Activated naive CD4-positive, alpha-beta T cell treated with anti-CD3 and anti-CD28 coated beads, Interleukin-2, amount 10 ng/mL, durations not matched to agents 7 days and 5 days (primary cell): ENCODE measurements at regions not wholly inside any gene's neighbourhood (a gene's known extent, or its start where the extent isn't known, plus 50 kb on each side); places are given as distances from the start of the nearest gene placed in this dataset.
"Not testable (repeated sequence)": the region's sequence is repeated elsewhere in the genome, so short reads cannot be mapped to it uniquely, and the experiment has no call there.

Source experiments
- CTCF ChIA-PET: fragments of 350-600 bp; sonication (Branson Sonifier 250); formaldehyde crosslinking; loops from one replicate; lab custom pipeline; 2021; ENCODE audit warnings: antibody characterized with exemption; lab: Charles Lee
- DNase-seq: peaks from one replicate; pipeline ENCODE4 v3.0.0-alpha.2; 2020
- H3K27ac Mint-ChIP-seq: one replicate; pipeline ENCODE4 v1.8.0; 2021; ENCODE audit warnings: mild to moderate bottlenecking, moderate library complexity, mixed read lengths
- H3K27me3 Mint-ChIP-seq: one replicate; pipeline ENCODE4 v1.8.0; 2021; ENCODE audit warnings: mild to moderate bottlenecking, mixed read lengths
- H3K36me3 Mint-ChIP-seq: one replicate; pipeline ENCODE4 v1.8.0; 2021; ENCODE audit warnings: mixed read lengths
- H3K4me1 Mint-ChIP-seq: one replicate; pipeline ENCODE4 v1.8.0; 2021; ENCODE audit warnings: mixed read lengths
- H3K4me3 Mint-ChIP-seq: one replicate; pipeline ENCODE4 v1.8.0; 2021; ENCODE audit warnings: mild to moderate bottlenecking, moderate library complexity, mixed read lengths
- H3K9me3 Mint-ChIP-seq: one replicate; pipeline ENCODE4 v1.8.0; 2021; ENCODE audit warnings: mixed read lengths

DNA sequence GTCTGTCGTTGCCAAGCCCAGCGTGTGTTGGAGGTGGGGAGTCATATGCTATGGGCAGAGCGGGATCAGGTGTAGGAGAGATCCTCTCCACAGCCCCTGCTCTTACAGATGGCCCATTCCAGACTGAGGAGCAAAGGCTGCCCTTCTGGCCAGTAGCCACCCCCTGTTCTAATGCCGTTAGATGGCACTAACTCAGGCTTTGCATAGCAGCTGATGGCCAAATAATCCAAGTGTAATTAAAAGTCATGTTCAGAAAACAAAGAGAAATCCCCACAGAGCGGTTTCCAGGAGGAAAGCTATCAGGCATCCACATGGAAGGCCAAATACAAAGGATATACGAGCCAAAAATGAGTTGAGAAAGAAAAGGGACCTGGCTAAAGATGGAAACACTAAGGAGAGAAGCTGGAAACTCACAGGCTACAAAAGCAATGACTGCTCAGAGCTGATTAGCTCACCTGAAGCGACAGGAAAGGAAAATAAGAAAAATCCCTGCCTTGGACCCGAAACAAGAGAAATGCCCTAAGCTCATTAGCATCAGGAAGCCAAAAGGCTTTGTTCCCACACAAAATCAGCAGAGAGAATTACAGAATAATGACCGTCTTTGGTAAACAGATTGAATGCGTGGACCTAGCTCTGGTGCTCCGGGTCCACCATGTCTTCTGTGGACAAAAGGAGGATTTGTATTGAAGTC lies 1002.4 kb upstream of the KLHL29 start:
- H3K27ac Mint-ChIP-seq: no peak overlapping the region
- H3K4me1 Mint-ChIP-seq: no peaks in the 10 kb centered on the region
- DNase-seq: no peak
- no peaks in the 10 kb centered on the region for H3K36me3 Mint-ChIP-seq
- peaks cover 3% of the 10 kb centered on the region for H3K9me3 Mint-ChIP-seq
- H3K27me3 Mint-ChIP-seq: no peaks in the 10 kb centered on the region
- CTCF ChIA-PET: no interaction called here
- H3K4me3 Mint-ChIP-seq: no peak overlapping the region

GRCh38 chr2:22397847-22398246 lies 987.1 kb upstream of the KLHL29 start:
- H3K4me1 Mint-ChIP-seq: no peaks in the 10 kb centered on the region
- no peaks in the 10 kb centered on the region for H3K9me3 Mint-ChIP-seq
- H3K4me3 Mint-ChIP-seq: no peak overlapping the region
- H3K27me3 Mint-ChIP-seq: no peaks in the 10 kb centered on the region
- CTCF ChIA-PET: no interaction called here
- H3K27ac Mint-ChIP-seq: no peak overlapping the region
- no peak for DNase-seq
- H3K36me3 Mint-ChIP-seq: no peaks in the 10 kb centered on the region

GRCh38 chr2:22403748-22404147 lies 981.2 kb upstream of the KLHL29 start:
- Mint-ChIP-seq H3K4me3 (no peak overlapping the region), H3K4me1 (no peaks in the 10 kb centered on the region), H3K9me3 (no peaks in the 10 kb centered on the region), H3K27me3 (no peaks in the 10 kb centered on the region), H3K27ac (no peak overlapping the region), H3K36me3 (no peaks in the 10 kb centered on the region)
- DNase-seq: no peak
- CTCF ChIA-PET: no interaction called here

GRCh38 chr2:22406625-22407024 lies 978.4 kb upstream of the KLHL29 start:
- no peaks in the 10 kb centered on the region for H3K36me3 Mint-ChIP-seq
- no peaks in the 10 kb centered on the region for H3K27me3 Mint-ChIP-seq
- CTCF ChIA-PET: no interaction called here
- no peaks in the 10 kb centered on the region for H3K4me1 Mint-ChIP-seq
- no peak for DNase-seq
- no peak overlapping the region for H3K27ac Mint-ChIP-seq
- H3K4me3 Mint-ChIP-seq: no peak overlapping the region
- no peaks in the 10 kb centered on the region for H3K9me3 Mint-ChIP-seq

GRCh38 chr2:22420076-22420475 lies 964.9 kb upstream of the KLHL29 start:
- DNase-seq: no peak
- Mint-ChIP-seq H3K27me3 (no peaks in the 10 kb centered on the region), H3K9me3 (peaks cover 6% of the 10 kb centered on the region), H3K36me3 (no peaks in the 10 kb centered on the region), H3K4me1 (no peaks in the 10 kb centered on the region), H3K27ac (no peak overlapping the region), H3K4me3 (no peak overlapping the region)
- CTCF ChIA-PET: no interaction called here

GRCh38 chr2:22442051-22442450 lies 942.9 kb upstream of the KLHL29 start:
- Mint-ChIP-seq H3K9me3 (no peaks in the 10 kb centered on the region), H3K36me3 (no peaks in the 10 kb centered on the region), H3K4me3 (no peak overlapping the region), H3K4me1 (no peaks in the 10 kb centered on the region), H3K27ac (no peak overlapping the region), H3K27me3 (no peaks in the 10 kb centered on the region)
- no peak for DNase-seq
- CTCF ChIA-PET: no interaction called here

DNA sequence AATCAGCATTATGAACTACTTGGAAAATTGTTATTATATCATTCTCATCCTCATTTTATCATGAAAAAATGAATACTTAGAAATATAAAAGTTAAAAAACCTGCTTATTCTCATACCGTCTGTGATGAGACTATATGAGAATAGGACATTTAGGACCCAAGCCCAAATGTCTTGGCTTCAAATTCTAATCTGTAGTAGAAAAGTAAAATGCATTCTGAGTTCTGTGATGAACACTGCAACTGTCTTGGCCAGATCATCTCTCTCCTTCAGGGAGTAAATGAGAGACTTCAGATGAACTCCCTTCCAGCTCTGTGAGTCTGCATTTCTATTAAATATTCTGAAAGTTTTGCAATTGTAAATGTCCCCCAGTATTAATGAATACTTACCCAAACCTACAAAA lies 940.7 kb upstream of the KLHL29 start:
- H3K27me3 Mint-ChIP-seq: no peaks in the 10 kb centered on the region
- H3K27ac Mint-ChIP-seq: no peak overlapping the region
- H3K4me3 Mint-ChIP-seq: no peak overlapping the region
- no peak for DNase-seq
- no peaks in the 10 kb centered on the region for H3K36me3 Mint-ChIP-seq
- H3K4me1 Mint-ChIP-seq: no peaks in the 10 kb centered on the region
- CTCF ChIA-PET: no interaction called here
- H3K9me3 Mint-ChIP-seq: no peaks in the 10 kb centered on the region

DNA sequence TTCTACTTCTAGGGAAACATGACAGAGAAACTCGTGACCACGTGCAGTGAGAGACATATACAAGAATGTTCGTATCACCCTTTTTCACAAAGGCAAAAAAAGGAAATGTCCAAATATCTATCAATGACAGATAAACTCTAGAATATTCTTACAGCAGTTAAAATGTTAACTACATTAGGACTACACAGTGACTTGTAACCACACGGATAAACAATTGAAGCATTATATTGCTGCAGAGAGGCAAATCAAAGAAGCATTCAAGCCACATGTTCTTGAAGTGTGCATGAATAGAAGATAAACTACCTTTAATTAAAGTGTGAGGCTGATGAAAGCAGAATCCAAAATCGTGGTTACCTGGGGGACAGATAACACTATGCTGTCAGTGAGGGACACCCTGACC lies 935.3 kb upstream of the KLHL29 start:
- peaks cover 3% of the 10 kb centered on the region for H3K9me3 Mint-ChIP-seq
- H3K27ac Mint-ChIP-seq: no peak overlapping the region
- no peak overlapping the region for H3K4me3 Mint-ChIP-seq
- no peaks in the 10 kb centered on the region for H3K36me3 Mint-ChIP-seq
- no peak for DNase-seq
- H3K4me1 Mint-ChIP-seq: no peaks in the 10 kb centered on the region
- H3K27me3 Mint-ChIP-seq: no peaks in the 10 kb centered on the region
- CTCF ChIA-PET: no interaction called here

DNA sequence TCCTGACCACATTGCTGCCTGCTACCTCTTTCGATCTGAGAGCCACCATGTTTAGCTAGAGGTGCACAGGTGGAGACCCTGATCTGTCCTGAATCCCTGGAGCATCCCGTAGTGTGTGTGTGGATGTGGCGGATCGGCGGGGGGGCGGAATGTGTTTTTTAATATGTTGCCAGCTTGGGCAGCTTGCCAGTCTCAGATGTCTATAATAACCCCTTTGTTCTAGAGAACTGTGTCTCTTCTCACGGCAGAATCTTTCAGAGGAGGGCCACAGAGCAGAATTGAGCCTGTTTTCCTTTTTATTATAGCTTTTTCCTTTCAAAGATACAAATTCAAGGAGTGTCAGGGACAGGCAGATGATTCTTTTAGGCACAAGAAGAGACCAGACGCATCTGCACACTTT lies 934.1 kb upstream of the KLHL29 start:
- Mint-ChIP-seq H3K36me3 (no peaks in the 10 kb centered on the region), H3K4me3 (no peak overlapping the region), H3K27ac (no peak overlapping the region), H3K4me1 (no peaks in the 10 kb centered on the region), H3K9me3 (peaks cover 3% of the 10 kb centered on the region), H3K27me3 (no peaks in the 10 kb centered on the region)
- no peak for DNase-seq
- CTCF ChIA-PET: no interaction called here

DNA sequence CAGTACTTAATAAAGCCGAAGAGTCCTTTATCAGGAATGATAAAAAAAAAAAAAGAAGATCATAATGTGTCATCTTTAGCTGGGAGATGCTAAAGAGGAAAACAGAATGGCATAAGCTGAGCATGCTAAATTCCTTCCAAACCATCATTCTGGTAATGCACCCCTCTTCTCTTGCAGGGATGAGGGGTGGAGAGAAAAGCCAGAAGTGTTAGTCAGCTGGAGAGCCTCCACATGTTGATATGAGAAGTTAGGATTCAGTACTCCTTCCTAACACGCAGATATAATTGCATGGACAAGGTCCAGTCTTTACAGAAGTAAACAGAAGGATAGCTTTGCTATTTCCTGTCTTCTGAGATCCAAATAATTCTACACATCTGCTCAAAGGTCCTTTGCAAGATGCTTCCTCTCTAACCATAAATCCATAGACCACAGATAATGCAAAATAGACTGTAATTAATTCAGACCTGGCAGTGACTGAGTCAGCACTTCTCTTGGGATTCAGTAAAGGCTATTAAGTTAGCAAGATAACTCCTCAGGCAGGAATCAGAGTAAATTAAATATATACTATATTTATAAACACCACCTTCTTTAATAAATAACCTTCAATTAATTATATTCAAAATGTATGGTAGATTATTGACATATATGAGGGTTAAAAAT lies 930.0 kb upstream of the KLHL29 start:
- CTCF ChIA-PET: no interaction called here
- DNase-seq: no peak
- H3K27ac Mint-ChIP-seq: no peak overlapping the region

DNA sequence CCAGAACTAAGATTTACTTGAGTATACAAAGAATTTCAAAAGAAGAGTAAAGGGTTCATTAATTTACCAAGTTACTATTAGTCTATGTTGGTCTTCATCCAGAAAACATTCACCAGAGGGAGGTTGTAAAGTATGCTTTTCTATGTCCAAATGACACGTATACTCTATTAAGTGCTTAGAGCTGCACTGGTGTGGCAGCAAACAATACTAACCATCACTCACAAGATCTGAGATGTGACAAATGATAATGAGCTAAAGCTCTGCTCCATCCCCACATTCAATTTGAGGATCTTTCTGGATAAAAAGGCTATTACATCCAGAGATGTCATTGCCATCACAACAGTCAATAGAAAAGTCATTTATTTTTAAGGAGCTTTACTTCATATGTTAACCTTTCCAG lies 926.5 kb upstream of the KLHL29 start:
- CTCF ChIA-PET: no interaction called here
- Mint-ChIP-seq H3K36me3 (no peaks in the 10 kb centered on the region), H3K4me3 (no peak overlapping the region), H3K4me1 (no peaks in the 10 kb centered on the region), H3K27me3 (no peaks in the 10 kb centered on the region), H3K27ac (no peak overlapping the region), H3K9me3 (no peaks in the 10 kb centered on the region)
- DNase-seq: no peak

More for the DNA sequence above, 930.0 kb upstream of the KLHL29 start:
- H3K36me3 Mint-ChIP-seq: no peaks in the 10 kb centered on the region
- no peaks in the 10 kb centered on the region for H3K4me1 Mint-ChIP-seq
- H3K4me3 Mint-ChIP-seq: no peak overlapping the region
- no peaks in the 10 kb centered on the region for H3K9me3 Mint-ChIP-seq
- no peaks in the 10 kb centered on the region for H3K27me3 Mint-ChIP-seq

DNA sequence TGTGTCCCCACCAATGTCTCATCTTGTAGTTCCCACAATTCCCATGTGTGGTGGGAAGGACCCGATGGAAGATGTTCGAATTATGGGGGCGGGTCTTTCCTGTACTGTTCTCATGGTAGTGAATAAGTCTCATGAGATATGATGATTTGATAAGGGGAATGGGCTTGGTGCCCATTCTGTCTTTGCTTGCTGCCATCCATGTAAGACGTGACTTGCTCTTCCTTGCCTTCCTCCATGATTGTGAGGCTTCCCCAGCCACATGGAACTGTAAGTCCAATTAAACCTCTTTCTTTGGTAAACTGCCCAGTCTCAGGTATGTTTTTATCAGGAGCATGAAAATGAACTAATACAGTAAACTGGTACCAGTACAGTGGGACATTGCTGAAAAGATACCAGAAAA lies 909.9 kb upstream of the KLHL29 start:
- H3K4me1 Mint-ChIP-seq, H3K4me3 Mint-ChIP-seq, CTCF ChIA-PET, DNase-seq, H3K27ac Mint-ChIP-seq, H3K27me3 Mint-ChIP-seq, H3K36me3 Mint-ChIP-seq: not testable (repeated sequence)
- peaks cover 11% of the 10 kb centered on the region for H3K9me3 Mint-ChIP-seq

DNA sequence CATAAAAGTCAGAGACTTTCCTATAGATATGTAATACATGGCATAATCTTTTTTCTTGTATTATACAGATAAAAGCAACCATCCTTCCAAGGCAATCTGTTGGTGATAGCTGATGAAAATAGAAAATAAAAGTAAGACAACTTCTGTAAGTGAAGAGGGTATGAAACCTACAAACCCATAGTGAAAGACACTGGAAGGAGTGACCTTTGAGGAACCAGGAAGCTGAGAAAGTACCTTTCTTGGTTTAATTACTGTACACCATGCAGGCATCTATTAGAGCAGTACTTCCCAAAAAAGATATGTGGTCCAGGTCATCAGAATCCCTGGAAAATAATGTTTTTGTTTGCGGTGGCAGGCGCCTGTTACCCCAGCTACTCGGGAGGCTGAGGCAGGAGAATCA lies 906.6 kb upstream of the KLHL29 start:
- Mint-ChIP-seq H3K36me3 (no peaks in the 10 kb centered on the region), H3K4me1 (no peaks in the 10 kb centered on the region), H3K4me3 (no peak overlapping the region), H3K9me3 (peaks cover 11% of the 10 kb centered on the region), H3K27ac (no peak overlapping the region), H3K27me3 (no peaks in the 10 kb centered on the region)
- CTCF ChIA-PET: no interaction called here
- no peak for DNase-seq

DNA sequence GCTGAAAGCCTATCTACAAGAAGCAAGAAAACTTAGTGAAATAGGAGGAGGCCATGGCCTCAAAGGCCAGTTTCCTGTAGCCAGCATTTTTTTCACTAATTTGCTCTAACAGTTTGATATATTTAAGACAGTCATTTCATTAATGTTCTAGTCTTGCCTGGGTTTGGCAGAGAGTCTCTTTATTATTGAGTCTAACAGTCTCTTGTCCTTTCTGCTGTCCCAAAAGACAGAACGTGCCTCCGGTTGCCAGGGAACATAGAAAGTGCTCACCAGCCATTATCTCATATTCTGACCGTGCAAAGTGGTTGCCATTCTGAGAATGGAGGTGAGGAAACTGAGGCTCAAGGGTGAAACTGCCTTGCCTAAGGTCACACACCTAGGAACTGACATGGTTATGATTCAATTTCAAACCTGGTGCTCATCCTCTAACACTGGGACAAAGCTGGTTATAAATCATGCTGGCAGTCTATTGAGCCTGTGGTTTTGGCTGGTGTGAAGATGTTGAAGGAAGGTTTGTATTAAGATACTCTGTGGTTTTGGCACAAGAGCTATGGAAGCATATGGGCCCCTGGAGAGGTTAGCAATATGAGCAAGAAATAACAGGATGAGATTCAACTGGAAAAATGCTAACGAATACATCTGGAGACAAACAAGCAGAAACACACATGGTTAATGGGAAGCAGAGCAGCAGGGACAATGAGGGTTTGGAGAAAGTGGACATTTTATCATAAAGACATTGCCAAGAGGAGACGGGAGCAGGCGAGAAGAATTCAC lies 903.3 kb upstream of the KLHL29 start:
- Mint-ChIP-seq H3K4me3 (no peak overlapping the region), H3K9me3 (peaks cover 3% of the 10 kb centered on the region)
- CTCF ChIA-PET: no interaction called here

DNA sequence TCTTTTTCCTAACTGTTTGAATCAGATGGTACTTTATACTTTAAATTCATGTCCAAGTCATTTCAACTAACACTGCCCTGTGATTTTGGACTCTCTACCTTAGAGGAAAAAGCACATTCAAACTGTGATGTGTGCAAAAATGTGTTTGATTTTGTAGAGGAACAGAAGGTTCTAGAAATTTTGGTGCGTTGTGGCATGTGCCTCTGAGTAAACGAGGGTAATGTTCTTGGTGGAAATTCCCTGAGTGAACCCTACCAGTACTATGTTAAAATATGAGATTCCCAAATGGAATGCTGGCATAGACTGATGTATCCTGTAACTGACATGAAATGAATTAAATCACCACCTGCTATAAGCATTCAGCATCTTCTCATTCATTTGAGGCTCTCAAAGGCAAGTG lies 901.9 kb upstream of the KLHL29 start:
- Mint-ChIP-seq H3K27ac (no peak overlapping the region), H3K9me3 (no peaks in the 10 kb centered on the region), H3K36me3 (no peaks in the 10 kb centered on the region), H3K4me3 (no peak overlapping the region), H3K4me1 (no peaks in the 10 kb centered on the region), H3K27me3 (no peaks in the 10 kb centered on the region)
- CTCF ChIA-PET: no interaction called here
- no peak for DNase-seq

More for the DNA sequence above, 903.3 kb upstream of the KLHL29 start:
- Mint-ChIP-seq H3K27me3 (no peaks in the 10 kb centered on the region), H3K4me1 (no peaks in the 10 kb centered on the region), H3K36me3 (no peaks in the 10 kb centered on the region), H3K27ac (no peak overlapping the region)
- DNase-seq: no peak
